Thoracic aorta (tissue), 2 donors: ENCODE measurements at regions not wholly inside any gene's neighbourhood (a gene's known extent, or its start where the extent isn't known, plus 50 kb on each side); places are given as distances from the start of the nearest gene placed in this dataset.

ENCODE experiments used
- ATAC-seq: fragments of 150-250 bp; one replicate; pipeline ENCODE4 v1.8.0; 2017; ENCODE audit warnings: low read depth; ENCODE audit not compliant: insufficient number of reproducible peaks, low FRiP score
- DNase-seq: peaks from one replicate; pipeline ENCODE4 v3.0.0-alpha.2; 2020; ENCODE audit warnings: low spot score
- H3K27ac ChIP-seq, 2 donors: fragments of 200-600 bp; sonication (generic); 1 replicate in 1 of 2; 2 replicates in 1 of 2; pipeline ENCODE4 v1.5.1; 2016; ENCODE audit warnings: mild to moderate bottlenecking in 2 of 2, moderate library complexity in 2 of 2
- H3K27me3 ChIP-seq: fragments of 200-600 bp; sonication (generic); replicated peaks from 2 replicates; pipeline ENCODE4 v1.6.0; 2016; ENCODE audit warnings: mild to moderate bottlenecking; ENCODE audit not compliant: insufficient read depth
- H3K36me3 ChIP-seq: fragments of 200-600 bp; sonication (generic); one replicate; pipeline ENCODE4 v1.5.1; 2016
- H3K4me1 ChIP-seq, 2 donors: fragments of 200-600 bp; sonication (generic); 1 replicate in 1 of 2; 2 replicates in 1 of 2; pipeline versions ENCODE4 v1.5.1 to v1.6.0; 2016; ENCODE audit warnings: low read depth in 2 of 2, mild to moderate bottlenecking in 1 of 2; ENCODE audit not compliant: control insufficient read depth in 1 of 2
- H3K4me3 ChIP-seq: fragments of 200-600 bp; sonication (generic); 2 replicates; pipeline ENCODE4 v1.5.1; 2016; ENCODE audit warnings: mild to moderate bottlenecking
- H3K9me3 ChIP-seq: fragments of 200-600 bp; sonication (generic); 2 replicates; pipeline ENCODE4 v1.5.1; 2016
- TF ChIP-seq, protein P1 (sequence below): fragments of 200-600 bp; sonication (generic); IDR thresholded peaks from one replicate; pipeline ENCODE4 v1.5.1; 2019; ENCODE audit warnings: antibody characterized with exemption

DNA sequence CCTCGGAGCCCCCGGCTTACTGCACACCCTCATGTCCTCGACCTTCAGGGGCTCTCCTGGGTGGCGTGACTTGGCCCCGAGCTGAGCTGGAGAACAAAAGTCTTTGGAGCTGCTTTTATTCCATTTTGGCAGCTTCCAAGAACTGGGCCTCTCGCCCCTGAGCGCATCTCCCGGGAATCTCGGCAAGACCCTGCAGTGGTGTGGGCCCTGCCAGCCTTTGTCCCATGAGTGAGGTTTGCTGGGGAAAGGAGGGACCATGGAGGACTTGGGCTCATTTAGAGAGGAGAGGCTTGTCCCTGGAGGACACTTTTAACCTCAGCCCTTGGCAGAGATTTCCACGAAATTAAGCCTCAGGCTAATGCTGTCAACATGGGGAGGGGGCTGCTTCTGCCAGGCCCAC, 62.3 kb upstream of the SLCO4A1 start:
- no peak for ATAC-seq
- H3K27me3 ChIP-seq: no peaks in the 10 kb centered on the region
- no peak overlapping the region for H3K4me3 ChIP-seq
- H3K36me3 ChIP-seq: no peaks in the 10 kb centered on the region
- TF ChIP-seq, protein P1, sequence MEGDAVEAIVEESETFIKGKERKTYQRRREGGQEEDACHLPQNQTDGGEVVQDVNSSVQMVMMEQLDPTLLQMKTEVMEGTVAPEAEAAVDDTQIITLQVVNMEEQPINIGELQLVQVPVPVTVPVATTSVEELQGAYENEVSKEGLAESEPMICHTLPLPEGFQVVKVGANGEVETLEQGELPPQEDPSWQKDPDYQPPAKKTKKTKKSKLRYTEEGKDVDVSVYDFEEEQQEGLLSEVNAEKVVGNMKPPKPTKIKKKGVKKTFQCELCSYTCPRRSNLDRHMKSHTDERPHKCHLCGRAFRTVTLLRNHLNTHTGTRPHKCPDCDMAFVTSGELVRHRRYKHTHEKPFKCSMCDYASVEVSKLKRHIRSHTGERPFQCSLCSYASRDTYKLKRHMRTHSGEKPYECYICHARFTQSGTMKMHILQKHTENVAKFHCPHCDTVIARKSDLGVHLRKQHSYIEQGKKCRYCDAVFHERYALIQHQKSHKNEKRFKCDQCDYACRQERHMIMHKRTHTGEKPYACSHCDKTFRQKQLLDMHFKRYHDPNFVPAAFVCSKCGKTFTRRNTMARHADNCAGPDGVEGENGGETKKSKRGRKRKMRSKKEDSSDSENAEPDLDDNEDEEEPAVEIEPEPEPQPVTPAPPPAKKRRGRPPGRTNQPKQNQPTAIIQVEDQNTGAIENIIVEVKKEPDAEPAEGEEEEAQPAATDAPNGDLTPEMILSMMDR: no peak
- no peak overlapping the region for H3K27ac ChIP-seq
- H3K9me3 ChIP-seq: no peaks in the 10 kb centered on the region
- no peak for DNase-seq
- peaks cover 0 to 14% of the 10 kb centered on the region in 2 donors for H3K4me1 ChIP-seq

DNA sequence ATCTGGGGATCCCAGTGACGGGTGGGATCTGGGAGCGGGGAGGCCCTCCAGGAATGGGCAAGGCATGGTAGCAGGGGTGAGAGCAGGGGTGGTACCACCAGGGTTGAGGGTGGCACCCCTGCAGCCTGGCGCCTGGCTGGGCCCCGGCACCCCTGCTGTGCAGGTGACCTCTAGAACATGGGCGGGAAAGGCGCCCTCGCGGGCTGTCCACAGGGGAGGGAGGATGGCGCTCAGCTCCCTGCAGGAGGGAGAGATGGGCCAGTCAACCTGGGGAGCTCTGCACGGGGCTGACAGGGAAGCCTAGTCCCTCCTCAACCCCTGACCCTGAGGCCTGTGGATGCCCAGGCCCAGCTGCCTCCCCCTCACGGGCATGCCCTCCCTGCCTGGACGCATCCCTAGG, 61.6 kb upstream of the SLCO4A1 start:
- Histone ChIP-seq H3K27me3 (no peaks in the 10 kb centered on the region), H3K27ac (no peak overlapping the region), H3K36me3 (no peaks in the 10 kb centered on the region), H3K4me3 (no peak overlapping the region), H3K9me3 (no peaks in the 10 kb centered on the region), H3K4me1 (peaks cover 0 to 14% of the 10 kb centered on the region in 2 donors)
- TF ChIP-seq, protein P1: no peak
- DNase-seq (no peak), ATAC-seq (no peak)

DNA sequence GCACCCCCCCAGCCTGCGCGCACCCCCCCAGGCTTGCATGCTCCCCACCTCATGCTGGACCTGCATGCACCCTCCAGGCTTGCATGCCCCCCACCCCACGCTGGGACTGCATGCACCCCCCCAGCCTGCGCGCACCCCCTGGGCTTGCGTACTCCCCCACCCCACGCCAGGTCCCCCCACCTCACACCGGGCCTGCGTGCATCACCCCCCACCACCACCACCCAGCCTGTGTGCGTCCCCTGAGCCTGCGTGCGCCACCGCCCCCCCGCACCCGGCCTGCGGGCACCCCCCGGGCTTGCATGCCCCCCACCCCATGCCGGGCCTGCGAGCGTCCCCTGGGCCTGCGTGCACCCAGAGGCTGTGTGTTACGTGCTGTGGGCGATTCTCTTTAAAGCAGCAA, 61.0 kb upstream of the SLCO4A1 start:
- DNase-seq (no peak), ATAC-seq (no peak)
- H3K27me3 ChIP-seq: no peaks in the 10 kb centered on the region
- no peaks in the 10 kb centered on the region for H3K36me3 ChIP-seq
- H3K4me1 ChIP-seq: peaks cover 0 to 14% of the 10 kb centered on the region in 2 donors
- H3K9me3 ChIP-seq: no peaks in the 10 kb centered on the region
- no peak overlapping the region for H3K4me3 ChIP-seq
- H3K27ac ChIP-seq: no peak overlapping the region
- TF ChIP-seq, protein P1: no peak

DNA sequence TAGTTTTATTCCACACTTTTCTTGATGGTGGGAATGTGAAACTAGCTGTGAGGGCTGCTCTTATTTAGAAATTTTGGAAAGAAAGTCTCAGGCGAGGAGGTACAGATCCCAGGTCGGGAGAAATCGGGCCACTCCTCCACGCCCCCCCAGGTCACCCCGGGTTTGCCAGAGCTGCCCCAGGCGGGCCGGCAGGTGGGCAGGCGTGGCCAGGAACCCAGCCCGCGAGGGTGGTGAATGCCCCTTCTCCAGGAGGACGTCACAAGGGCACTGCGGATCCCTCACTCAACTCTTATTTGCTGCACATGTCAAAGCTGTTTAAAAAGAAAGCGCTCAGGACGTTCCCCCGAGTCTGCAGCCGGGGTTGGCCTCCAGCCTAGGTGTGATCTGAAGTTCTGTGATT, 60.5 kb upstream of the SLCO4A1 start:
- Histone ChIP-seq H3K36me3 (no peaks in the 10 kb centered on the region), H3K4me1 (peaks cover 0 to 14% of the 10 kb centered on the region in 2 donors), H3K27me3 (peaks cover under 1% of the 10 kb centered on the region), H3K27ac (no peak overlapping the region), H3K4me3 (no peak overlapping the region), H3K9me3 (no peaks in the 10 kb centered on the region)
- DNase-seq (no peak), ATAC-seq (no peak)
- TF ChIP-seq, protein P1: no peak

DNA sequence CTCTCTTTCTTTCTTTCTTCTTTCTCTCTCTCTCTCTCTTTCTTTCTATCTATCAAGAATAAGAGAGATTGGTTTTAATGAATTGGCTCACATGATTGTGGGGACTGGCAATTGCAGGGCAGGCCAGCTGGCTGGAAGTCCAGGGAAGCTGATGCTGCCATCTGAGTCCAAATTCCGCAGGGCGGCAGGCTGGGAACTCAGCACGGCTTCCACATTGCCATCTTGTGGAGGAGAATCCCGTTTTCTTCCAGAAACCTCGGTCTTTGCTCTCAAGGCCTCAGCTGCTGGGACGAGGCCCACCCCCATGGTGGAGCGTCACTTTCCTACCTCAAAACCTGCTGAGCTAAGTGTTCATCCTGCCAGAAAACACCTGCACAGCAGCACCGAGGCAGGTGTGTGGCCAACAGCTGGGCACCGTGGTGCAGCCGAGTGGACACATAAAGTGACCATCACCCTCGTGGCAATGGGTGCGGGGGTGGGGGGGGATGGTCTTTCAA, 58.8 kb upstream of the SLCO4A1 start:
- Histone ChIP-seq H3K4me3 (no peak overlapping the region), H3K36me3 (no peaks in the 10 kb centered on the region), H3K27ac (no peak overlapping the region), H3K4me1 (peaks cover 0 to 14% of the 10 kb centered on the region in 2 donors), H3K27me3 (peaks cover 5% of the 10 kb centered on the region), H3K9me3 (no peaks in the 10 kb centered on the region)
- TF ChIP-seq, protein P1: no peak
- ATAC-seq (no peak), DNase-seq (no peak)
